Epithelial cell of esophagus (primary cell): ENCODE measurements at regions not wholly inside any gene's neighbourhood (a gene's known extent, or its start where the extent isn't known, plus 50 kb on each side); places are given as distances from the start of the nearest gene placed in this dataset.

Source experiments
- DNase-seq: peaks from one replicate; pipeline ENCODE4 v3.0.0; 2010; ENCODE audit warnings: low read depth
- H3K4me3 ChIP-seq: 2 replicates; pipeline ENCODE4 v1.5.1; 2011; ENCODE audit warnings: mild to moderate bottlenecking, low read length, control low read depth
- TF ChIP-seq, protein P1 (sequence below): IDR thresholded peaks from 2 replicates; pipeline ENCODE4 v1.5.1; 2011; ENCODE audit warnings: low read depth, mild to moderate bottlenecking, low read length, control low read depth, inconsistent platforms; ENCODE audit not compliant: insufficient read depth; ENCODE audit errors: missing control alignments

DNA sequence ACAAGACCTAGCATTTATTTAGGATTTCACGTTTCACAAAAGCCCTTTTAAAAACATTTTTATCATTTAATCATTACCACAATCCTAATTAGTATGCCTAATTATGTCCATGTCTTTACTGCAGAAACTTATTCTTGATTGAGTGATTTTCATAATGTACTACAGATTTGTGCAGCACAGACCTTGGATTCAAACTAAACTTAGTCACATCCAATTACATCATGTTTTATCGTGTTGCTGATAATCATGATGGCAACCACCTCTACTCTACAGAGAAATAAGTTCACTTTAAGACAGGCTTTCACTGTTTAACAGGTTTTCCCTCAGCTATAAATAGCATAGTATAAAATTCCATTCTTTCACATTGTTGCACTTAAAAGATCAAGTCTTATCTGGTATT, 240.9 kb upstream of the RFC3 start:
- TF ChIP-seq, protein P1, sequence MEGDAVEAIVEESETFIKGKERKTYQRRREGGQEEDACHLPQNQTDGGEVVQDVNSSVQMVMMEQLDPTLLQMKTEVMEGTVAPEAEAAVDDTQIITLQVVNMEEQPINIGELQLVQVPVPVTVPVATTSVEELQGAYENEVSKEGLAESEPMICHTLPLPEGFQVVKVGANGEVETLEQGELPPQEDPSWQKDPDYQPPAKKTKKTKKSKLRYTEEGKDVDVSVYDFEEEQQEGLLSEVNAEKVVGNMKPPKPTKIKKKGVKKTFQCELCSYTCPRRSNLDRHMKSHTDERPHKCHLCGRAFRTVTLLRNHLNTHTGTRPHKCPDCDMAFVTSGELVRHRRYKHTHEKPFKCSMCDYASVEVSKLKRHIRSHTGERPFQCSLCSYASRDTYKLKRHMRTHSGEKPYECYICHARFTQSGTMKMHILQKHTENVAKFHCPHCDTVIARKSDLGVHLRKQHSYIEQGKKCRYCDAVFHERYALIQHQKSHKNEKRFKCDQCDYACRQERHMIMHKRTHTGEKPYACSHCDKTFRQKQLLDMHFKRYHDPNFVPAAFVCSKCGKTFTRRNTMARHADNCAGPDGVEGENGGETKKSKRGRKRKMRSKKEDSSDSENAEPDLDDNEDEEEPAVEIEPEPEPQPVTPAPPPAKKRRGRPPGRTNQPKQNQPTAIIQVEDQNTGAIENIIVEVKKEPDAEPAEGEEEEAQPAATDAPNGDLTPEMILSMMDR = no peak
- H3K4me3 ChIP-seq = no peak overlapping the region
- DNase-seq = peak; percentile 17

- H3K4me3 ChIP-seq = no peak overlapping the region
- no peak for DNase-seq
- TF ChIP-seq, protein P1 = no peak
Measured at GRCh38 chr13:33578786-33579185, 239.2 kb upstream of the RFC3 start.

- TF ChIP-seq, protein P1 = no peak
- H3K4me3 ChIP-seq = no peak overlapping the region
- no peak for DNase-seq
Measured at GRCh38 chr13:33582121-33582520, 235.8 kb upstream of the RFC3 start.

- TF ChIP-seq, protein P1 = no peak
- DNase-seq = no peak
- no peak overlapping the region for H3K4me3 ChIP-seq
Measured at GRCh38 chr13:33583398-33583797, 234.6 kb upstream of the RFC3 start.

DNA sequence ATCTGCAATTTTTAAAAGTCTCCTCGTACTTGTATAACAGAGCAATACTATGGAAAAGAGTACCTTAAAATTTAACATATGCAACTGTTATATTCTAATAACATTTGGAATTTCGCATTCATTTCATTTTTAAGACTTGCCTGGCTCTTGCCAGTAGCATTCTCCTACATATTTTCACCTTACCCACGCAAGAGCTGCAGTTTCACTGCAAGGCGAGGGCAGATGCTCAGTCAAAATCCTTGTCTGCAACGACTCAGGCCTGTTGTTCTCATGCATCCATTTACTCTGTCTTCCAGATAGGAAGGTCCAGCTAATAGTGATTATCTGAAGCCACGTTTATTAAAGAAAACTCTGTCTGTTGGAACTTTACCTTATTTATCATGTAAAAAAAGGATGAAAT, 227.0 kb upstream of the RFC3 start:
- no peak for DNase-seq
- TF ChIP-seq, protein P1 = no peak
- H3K4me3 ChIP-seq = no peak overlapping the region

- TF ChIP-seq, protein P1 = no peak
- DNase-seq = peak; percentile 13
Measured at GRCh38 chr13:33606692-33607091, 211.3 kb upstream of the RFC3 start.

GRCh38 chr13:33610438-33611120, 207.4 kb upstream of the RFC3 start:
- TF ChIP-seq, protein P1 = no peak
- DNase-seq = peak; percentile 21
- H3K4me3 ChIP-seq = peak overlapping the region; percentile 4

More at GRCh38 chr13:33606692-33607091, 211.3 kb upstream of the RFC3 start:
- H3K4me3 ChIP-seq = no peak overlapping the region
